NCI-H748 treated with DMSO at 0.1 percent for 48 hours (cell line): ENCODE measurements at regions not wholly inside any gene's neighbourhood (a gene's known extent, or its start where the extent isn't known, plus 50 kb on each side); places are given as distances from the start of the nearest gene placed in this dataset.

ENCODE experiments used
- DNase-seq: peaks from one replicate; lab custom pipeline; 2025; lab: John Stamatoyannopoulos, UW

- peak; percentile 69 for DNase-seq
Measured at GRCh38 chr2:195408196-195408595, 248.8 kb upstream of the SLC39A10 start.

GRCh38 chr2:195407783-195408182 is 249.2 kb upstream of the SLC39A10 start:
- no peak for DNase-seq

- DNase-seq: no peak
Measured at GRCh38 chr2:195406886-195407603, 250.0 kb upstream of the SLC39A10 start.

- no peak for DNase-seq
Measured at GRCh38 chr2:195404651-195405050, 252.4 kb upstream of the SLC39A10 start.

- DNase-seq: no peak
Measured at GRCh38 chr2:195396479-195396878, 260.5 kb upstream of the SLC39A10 start.

- no peak for DNase-seq
Measured at GRCh38 chr2:195395362-195395761, 261.7 kb upstream of the SLC39A10 start.

- DNase-seq: no peak
Measured at GRCh38 chr2:195392446-195393336, 264.3 kb upstream of the SLC39A10 start.

- DNase-seq: no peak
Measured at GRCh38 chr2:195390686-195391321, 266.2 kb upstream of the SLC39A10 start.

- DNase-seq: no peak
Measured at GRCh38 chr2:195388028-195388427, 269.0 kb upstream of the SLC39A10 start.

GRCh38 chr2:195382186-195382585 is 274.8 kb upstream of the SLC39A10 start:
- DNase-seq: no peak

- no peak for DNase-seq
Measured at GRCh38 chr2:195370167-195370943, 286.7 kb upstream of the SLC39A10 start.

GRCh38 chr2:195369218-195369587 is 287.8 kb upstream of the SLC39A10 start:
- no peak for DNase-seq

- no peak for DNase-seq
Measured at GRCh38 chr2:195368249-195369217, 288.5 kb upstream of the SLC39A10 start.

GRCh38 chr2:195367809-195368208 is 289.2 kb upstream of the SLC39A10 start:
- DNase-seq: no peak

- no peak for DNase-seq
Measured at GRCh38 chr2:195364015-195364965, 292.7 kb upstream of the SLC39A10 start.

- no peak for DNase-seq
Measured at GRCh38 chr2:195363496-195363895, 293.5 kb upstream of the SLC39A10 start.

- DNase-seq: no peak
Measured at GRCh38 chr2:195360242-195360641, 296.8 kb upstream of the SLC39A10 start.

- DNase-seq: no peak
Measured at GRCh38 chr2:195359043-195359735, 297.8 kb upstream of the SLC39A10 start.

GRCh38 chr2:195356920-195357440 is 300.0 kb upstream of the SLC39A10 start:
- no peak for DNase-seq
